H1 (cell line): ENCODE measurements at regions not wholly inside any gene's neighbourhood (a gene's known extent, or its start where the extent isn't known, plus 50 kb on each side); places are given as distances from the start of the nearest gene placed in this dataset.
"Not testable (repeated sequence)": the region's sequence is repeated elsewhere in the genome, so short reads cannot be mapped to it uniquely, and the experiment has no call there.

ENCODE experiments used
- CTCF ChIA-PET: fragments of 300-600 bp; sonication (Branson Sonifier 250); formaldehyde crosslinking; loops from one replicate; lab custom pipeline; 2021; ENCODE audit not compliant: partially characterized antibody; lab: Charles Lee
- POLR2A ChIA-PET: fragments of 300-600 bp; sonication (Branson Sonifier 250); formaldehyde crosslinking; loops from one replicate; lab custom pipeline; 2021; ENCODE audit warnings: inconsistent platforms; ENCODE audit not compliant: partially characterized antibody; lab: Charles Lee
- DNase-seq, 2 experiments: peaks; one replicate each; pipeline versions ENCODE4 v3.0.0 to v3.0.0-alpha.2; 2010 to 2022; ENCODE audit warnings: low spot score in 2 of 2, low read depth in 1 of 2, mixed read lengths in 1 of 2
- FAIRE-seq: peaks from 2 replicates; lab custom pipeline; 2011; peaks lifted over from hg19 to GRCh38; lab: Jason Lieb, UNC
- H2AFZ ChIP-seq: 2 replicates; pipeline ENCODE4 v1.8.1; 2012; ENCODE audit warnings: low read length, inconsistent platforms
- H2AK5ac ChIP-seq: 2 replicates; pipeline ENCODE4 v1.6.1; 2013; ENCODE audit warnings: low read depth, low read length
- H2BK120ac ChIP-seq: replicated peaks from 2 replicates; pipeline ENCODE3; 2013; ENCODE audit warnings: low read depth, low read length, inconsistent platforms
- H2BK12ac ChIP-seq: 2 replicates; pipeline ENCODE4 v1.6.1; 2013; ENCODE audit warnings: low read depth, low read length
- H2BK15ac ChIP-seq: 2 replicates; pipeline ENCODE4 v1.6.1; 2013; ENCODE audit warnings: low read length
- H2BK20ac ChIP-seq: 2 replicates; pipeline ENCODE4 v1.6.1; 2013; ENCODE audit warnings: low read length
- H2BK5ac ChIP-seq: 2 replicates; pipeline ENCODE4 v1.6.1; 2013; ENCODE audit warnings: low read depth, low read length
- H3K14ac ChIP-seq: 2 replicates; pipeline ENCODE4 v1.6.1; 2013; ENCODE audit warnings: inconsistent platforms; ENCODE audit not compliant: insufficient read length
- H3K18ac ChIP-seq: 2 replicates; pipeline ENCODE4 v1.6.1; 2013; ENCODE audit warnings: low read length; ENCODE audit errors: extremely low read depth
- H3K23ac ChIP-seq: 2 replicates; pipeline ENCODE4 v1.6.1; 2013; ENCODE audit warnings: inconsistent platforms; ENCODE audit not compliant: insufficient read length
- H3K23me2 ChIP-seq: 2 replicates; pipeline ENCODE4 v1.6.1; 2013; ENCODE audit warnings: low read depth, low read length
- H3K27ac ChIP-seq: 2 replicates; pipeline ENCODE4 v1.6.1; 2011; ENCODE audit warnings: low read depth, low read length, inconsistent platforms
- H3K27me3 ChIP-seq, 4 experiments: replicated peaks in 1 of 4; 1 replicate in 1 of 4; 2 replicates in 3 of 4; pipeline versions ENCODE4 v1.6.1 to v1.8.1; 2011 to 2013; ENCODE audit warnings: low read length in 3 of 4, mild to moderate bottlenecking in 3 of 4, inconsistent platforms in 2 of 4, mixed read lengths in 2 of 4, moderate library complexity in 1 of 4; ENCODE audit not compliant: control insufficient read depth in 3 of 4, insufficient read depth in 3 of 4; ENCODE audit errors: extremely low read depth in 1 of 4
- H3K36me3 ChIP-seq, 4 experiments: 2 replicates each; pipeline versions ENCODE4 v1.6.1 to v1.8.1; 2011 to 2013; ENCODE audit warnings: mild to moderate bottlenecking in 4 of 4, low read length in 3 of 4, moderate library complexity in 2 of 4, control low read depth in 1 of 4, inconsistent platforms in 1 of 4; ENCODE audit not compliant: insufficient read depth in 4 of 4, control insufficient read depth in 2 of 4
- H3K4ac ChIP-seq: replicated peaks from 2 replicates; pipeline ENCODE3; 2013; ENCODE audit warnings: low read length, low read depth, mixed read lengths, inconsistent platforms; ENCODE audit not compliant: insufficient read length
- H3K4me1 ChIP-seq, 4 experiments: replicated peaks in 1 of 4; 1 replicate in 1 of 4; 2 replicates in 3 of 4; pipeline versions ENCODE4 v1.6.1 to v1.8.1; 2011 to 2013; ENCODE audit warnings: low read length in 3 of 4, inconsistent platforms in 2 of 4, mixed read lengths in 1 of 4; ENCODE audit not compliant: insufficient read depth in 4 of 4, control insufficient read depth in 3 of 4
- H3K4me2 ChIP-seq, 2 experiments: 2 replicates each; pipeline versions ENCODE4 v1.6.1 to v1.8.1; 2011 to 2013; ENCODE audit warnings: low read depth in 2 of 2, low read length in 2 of 2, control low read depth in 1 of 2, inconsistent platforms in 1 of 2, mild to moderate bottlenecking in 1 of 2; ENCODE audit not compliant: insufficient read depth in 1 of 2
- H3K4me3 ChIP-seq, 4 experiments: fragments of 200-600, 300-600 bp in 1 of 4; sonication (generic), shearing (Covaris generic), sonication (Bioruptor Twin) in 1 of 4; 2 replicates each; pipeline versions ENCODE4 v1.5.1 to v1.8.1; 2011 to 2016; ENCODE audit warnings: low read length in 4 of 4, low read depth in 3 of 4, control low read depth in 2 of 4, inconsistent platforms in 2 of 4, mild to moderate bottlenecking in 2 of 4, mixed read lengths in 1 of 4, moderate library complexity in 1 of 4; ENCODE audit not compliant: insufficient read depth in 2 of 4; ENCODE audit errors: extremely low read depth in 1 of 4
- H3K56ac ChIP-seq: replicated peaks from 2 replicates; pipeline ENCODE3; 2013; ENCODE audit warnings: low read depth, mild to moderate bottlenecking, mixed read lengths, low read length, inconsistent platforms; ENCODE audit not compliant: insufficient read length
- H3K79me1 ChIP-seq: 2 replicates; pipeline ENCODE4 v1.6.1; 2013; ENCODE audit warnings: low read depth, low read length, control low read depth
- H3K79me2 ChIP-seq, 2 experiments: 2 replicates each; pipeline versions ENCODE4 v1.6.1 to v1.8.1; 2012 to 2013; ENCODE audit warnings: low read length in 2 of 2, mild to moderate bottlenecking in 2 of 2, inconsistent platforms in 1 of 2; ENCODE audit not compliant: insufficient read depth in 2 of 2, control insufficient read depth in 1 of 2
- H3K9ac ChIP-seq, 4 experiments: replicated peaks in 1 of 4; 1 replicate in 1 of 4; 2 replicates in 3 of 4; pipeline versions ENCODE4 v1.6.1 to v1.8.1; 2011 to 2013; ENCODE audit warnings: low read depth in 3 of 4, low read length in 3 of 4, control low read depth in 2 of 4, mild to moderate bottlenecking in 2 of 4, moderate library complexity in 2 of 4, inconsistent platforms in 1 of 4; ENCODE audit errors: extremely low read depth in 1 of 4
- H3K9me3 ChIP-seq, 2 experiments: 2 replicates each; pipeline versions ENCODE4 v1.6.1 to v1.8.1; 2012 to 2013; ENCODE audit warnings: mild to moderate bottlenecking in 2 of 2, moderate library complexity in 2 of 2, control low read depth in 1 of 2, inconsistent platforms in 1 of 2, low read depth in 1 of 2, low read length in 1 of 2, mixed read lengths in 1 of 2; ENCODE audit not compliant: insufficient read depth in 2 of 2
- H4K20me1 ChIP-seq, 2 experiments: replicated peaks in 1 of 2; 2 replicates each; pipeline versions ENCODE3 to v1.8.1; 2011 to 2013; ENCODE audit warnings: inconsistent platforms in 2 of 2, low read length in 2 of 2, mild to moderate bottlenecking in 1 of 2; ENCODE audit not compliant: insufficient read depth in 2 of 2, control insufficient read depth in 1 of 2
- H4K5ac ChIP-seq: 2 replicates; pipeline ENCODE4 v1.6.1; 2013; ENCODE audit warnings: low read length, low read depth, mixed read lengths, inconsistent platforms; ENCODE audit not compliant: insufficient read length
- H4K8ac ChIP-seq: 2 replicates; pipeline ENCODE4 v1.8.0; 2013; ENCODE audit warnings: mild to moderate bottlenecking, moderate library complexity, low read length, inconsistent platforms; ENCODE audit not compliant: insufficient read depth; ENCODE audit errors: extremely low read depth
- H4K91ac ChIP-seq: replicated peaks from 2 replicates; pipeline ENCODE3; 2013; ENCODE audit warnings: low read length, mixed read lengths, inconsistent platforms; ENCODE audit not compliant: insufficient read length
- WGBS, 2 experiments: shearing (Covaris generic) in 1 of 2; methylation state at CpG; one replicate each; pipeline versions ENCODE4 v1.1.6 to v1.1.7; 2013 to 2015; ENCODE audit warnings: low lambda C conversion rate in 2 of 2, mixed read lengths in 2 of 2, inconsistent platforms in 1 of 2, low coverage in 1 of 2, missing lambda C conversion rate in 1 of 2; ENCODE audit not compliant: insufficient replicate concordance in 2 of 2, insufficient coverage in 1 of 2, insufficient read length in 1 of 2; ENCODE audit errors: extremely low coverage in 1 of 2, missing lambda C conversion rate in 1 of 2; 5-methylcytosine and 5-hydroxymethylcytosine counted together

DNA sequence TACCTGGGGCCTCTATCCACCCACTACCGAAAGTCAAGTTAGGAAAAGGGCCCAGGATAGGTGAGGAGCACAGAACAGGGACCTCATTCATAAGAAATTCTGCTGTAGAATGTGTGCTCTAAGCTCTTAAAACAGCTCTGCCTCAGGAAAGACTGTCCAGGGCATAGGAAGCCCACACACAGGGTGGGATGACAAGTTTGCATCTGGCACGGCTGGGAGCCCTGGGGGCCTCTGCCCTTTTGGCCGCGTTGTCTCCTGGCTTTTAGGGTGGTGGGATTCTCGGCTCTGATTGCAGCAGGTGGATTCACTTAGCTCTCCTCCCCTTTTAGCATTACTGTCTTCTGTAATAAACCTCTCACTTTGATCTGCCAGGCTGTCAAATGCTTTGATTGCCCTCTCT, 389.5 kb upstream of the ZNF337 start:
- H2BK12ac ChIP-seq, H3K9ac ChIP-seq, H3K18ac ChIP-seq, H3K79me2 ChIP-seq, H3K4me2 ChIP-seq, H3K14ac ChIP-seq, H3K9me3 ChIP-seq, H3K23ac ChIP-seq, H4K20me1 ChIP-seq, H3K27ac ChIP-seq, POLR2A ChIA-PET, H3K4me1 ChIP-seq, H2BK5ac ChIP-seq, H2BK120ac ChIP-seq, H4K91ac ChIP-seq, H3K79me1 ChIP-seq, H2AK5ac ChIP-seq, H3K4me3 ChIP-seq, H3K23me2 ChIP-seq, H3K36me3 ChIP-seq, H4K5ac ChIP-seq, FAIRE-seq, CTCF ChIA-PET, H3K56ac ChIP-seq, H3K4ac ChIP-seq, H2BK15ac ChIP-seq, DNase-seq, H4K8ac ChIP-seq, H3K27me3 ChIP-seq, H2BK20ac ChIP-seq, H2AFZ ChIP-seq: not testable (repeated sequence)
- no CpG with 5 or more reads among the region's 5 CpGs for WGBS, 2 experiments

DNA sequence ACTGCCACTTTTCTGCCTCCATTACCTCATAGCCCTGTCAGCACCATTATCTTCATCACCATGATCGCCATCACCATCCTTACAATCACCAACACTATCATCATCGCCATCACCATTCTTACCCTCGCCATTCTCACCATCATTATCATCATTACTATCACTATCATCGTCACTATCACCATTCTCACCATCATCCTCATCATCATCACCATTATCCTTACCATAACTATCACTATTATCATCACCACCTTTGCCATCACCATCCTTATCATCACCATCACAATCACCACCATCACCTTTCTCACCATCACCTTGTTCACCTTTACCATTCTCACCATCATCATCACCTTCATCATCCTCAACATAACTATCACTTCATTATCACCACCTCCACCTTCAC, 377.3 kb upstream of the ZNF337 start:
- H3K4me1 ChIP-seq, H4K91ac ChIP-seq, H3K27ac ChIP-seq, H3K9me3 ChIP-seq, H3K18ac ChIP-seq, CTCF ChIA-PET, H3K23ac ChIP-seq, POLR2A ChIA-PET, H2AK5ac ChIP-seq, H4K20me1 ChIP-seq, DNase-seq, H4K5ac ChIP-seq, H2AFZ ChIP-seq, H3K79me1 ChIP-seq, H3K9ac ChIP-seq, FAIRE-seq, H3K56ac ChIP-seq, H3K4ac ChIP-seq, H2BK5ac ChIP-seq, H3K79me2 ChIP-seq, H3K36me3 ChIP-seq, H3K23me2 ChIP-seq, H3K4me2 ChIP-seq, H4K8ac ChIP-seq, H2BK15ac ChIP-seq, H2BK120ac ChIP-seq, H3K27me3 ChIP-seq, H3K4me3 ChIP-seq, H2BK12ac ChIP-seq, H2BK20ac ChIP-seq, H3K14ac ChIP-seq: not testable (repeated sequence)
- 69 to 100% methylated on average over 3 to 4 of the region's 4 CpGs for WGBS, 2 experiments
